IMR-90 (cell line): ENCODE measurements at regions not wholly inside any gene's neighbourhood (a gene's known extent, or its start where the extent isn't known, plus 50 kb on each side); places are given as distances from the start of the nearest gene placed in this dataset.

Experiments used
- ATAC-seq: fragments of 200-7000 bp; cut with Tn5 transposase; 2 replicates; pipeline ENCODE4 v1.9.1; 2020; ENCODE audit warnings: low read depth, mild to moderate bottlenecking, moderate library complexity
- BruUV-seq: library from RNA; stranded (reverse); fragments of 400-500 nt; replicated peaks from 2 replicates; lab custom pipeline; 2021; lab: Mats Ljungman, UMichigan
- CTCF ChIA-PET: fragments of 300-600 bp; formaldehyde crosslinking; extraction: SDS; loops from one replicate; lab custom pipeline; 2021; ENCODE audit warnings: antibody characterized with exemption; lab: Yijun Ruan, JAX
- POLR2A ChIA-PET: fragments of 300-600 bp; sonication (Branson Sonifier 250); formaldehyde crosslinking; loops from one replicate; lab custom pipeline; 2022; ENCODE audit warnings: antibody characterized with exemption; ENCODE audit not compliant: unreplicated experiment; lab: Charles Lee
- DNase-seq: peaks from one replicate; pipeline ENCODE4 v3.0.0; 2013
- H2AFZ ChIP-seq: replicated peaks from 2 replicates; pipeline ENCODE3; 2013; ENCODE audit warnings: low read length, mild to moderate bottlenecking; ENCODE audit not compliant: poor library complexity
- H2AK5ac ChIP-seq: 2 replicates; pipeline ENCODE4 v1.6.1; 2013; ENCODE audit warnings: low read depth, low read length, inconsistent platforms
- H2AK9ac ChIP-seq: replicated peaks from 2 replicates; pipeline ENCODE3; 2013; ENCODE audit warnings: mild to moderate bottlenecking, low read depth, low read length, moderate library complexity; ENCODE audit not compliant: poor library complexity
- H2BK120ac ChIP-seq: 2 replicates; pipeline ENCODE4 v1.6.1; 2013; ENCODE audit warnings: low read depth, low read length, inconsistent platforms
- H2BK15ac ChIP-seq: 3 replicates; pipeline ENCODE4 v1.6.1; 2013; ENCODE audit warnings: low read depth, low read length, inconsistent platforms
- H2BK20ac ChIP-seq: 2 replicates; pipeline ENCODE4 v1.6.1; 2013; ENCODE audit warnings: low read depth, mild to moderate bottlenecking, inconsistent platforms, low read length, moderate library complexity
- H2BK5ac ChIP-seq: 2 replicates; pipeline ENCODE4 v1.6.1; 2013; ENCODE audit warnings: mild to moderate bottlenecking, low read depth, low read length, inconsistent platforms; ENCODE audit not compliant: poor library complexity, severe bottlenecking
- H3K14ac ChIP-seq: replicated peaks from 2 replicates; pipeline ENCODE4 v1.6.1; 2013; ENCODE audit warnings: low read depth, low read length, inconsistent platforms
- H3K18ac ChIP-seq: 2 replicates; pipeline ENCODE4 v1.6.1; 2013; ENCODE audit warnings: low read depth, low read length, control low read depth
- H3K23ac ChIP-seq: 2 replicates; pipeline ENCODE4 v1.6.1; 2013; ENCODE audit warnings: low read depth, low read length, inconsistent platforms
- H3K27ac ChIP-seq: 2 replicates; pipeline ENCODE4 v1.5.1; 2013; ENCODE audit warnings: mild to moderate bottlenecking, control low read depth, low read length; ENCODE audit not compliant: insufficient read depth
- H3K27me3 ChIP-seq: 2 replicates; pipeline ENCODE4 v1.6.1; 2013; ENCODE audit warnings: low read length; ENCODE audit not compliant: control insufficient read depth, insufficient read depth
- H3K36me3 ChIP-seq: 2 replicates; pipeline ENCODE4 v1.6.1; 2013; ENCODE audit warnings: low read length, mixed read lengths; ENCODE audit not compliant: control insufficient read depth, insufficient read depth
- H3K4ac ChIP-seq: 2 replicates; pipeline ENCODE4 v1.6.1; 2013; ENCODE audit warnings: low read depth, low read length, inconsistent platforms
- H3K4me1 ChIP-seq: 2 replicates; pipeline ENCODE4 v1.6.1; 2013; ENCODE audit warnings: low read length, mixed read lengths; ENCODE audit not compliant: control insufficient read depth, insufficient read depth
- H3K4me2 ChIP-seq: 2 replicates; pipeline ENCODE4 v1.6.1; 2013; ENCODE audit warnings: low read depth, mild to moderate bottlenecking, control low read depth, low read length, moderate library complexity
- H3K4me3 ChIP-seq: 2 replicates; pipeline ENCODE4 v1.5.1; 2013; ENCODE audit warnings: low read depth, mild to moderate bottlenecking, control low read depth, low read length, moderate library complexity; ENCODE audit not compliant: insufficient read depth
- H3K56ac ChIP-seq: 2 replicates; pipeline ENCODE4 v1.6.1; 2013; ENCODE audit warnings: low read length, inconsistent platforms; ENCODE audit not compliant: insufficient read depth; ENCODE audit errors: extremely low read depth
- H3K79me1 ChIP-seq, 2 experiments: 2 replicates each; pipeline ENCODE4 v1.6.1; 2013; ENCODE audit warnings: low read length in 2 of 2, inconsistent platforms in 1 of 2, low read depth in 1 of 2
- H3K9ac ChIP-seq: 2 replicates; pipeline ENCODE4 v1.6.1; 2013; ENCODE audit warnings: low read depth, low read length, control low read depth
- H3K9me1 ChIP-seq: 2 replicates; pipeline ENCODE4 v1.6.1; 2013; ENCODE audit warnings: low read length, inconsistent platforms; ENCODE audit not compliant: insufficient read depth
- H3K9me3 ChIP-seq: 2 replicates; pipeline ENCODE4 v1.6.1; 2013; ENCODE audit warnings: low read length; ENCODE audit not compliant: control insufficient read depth, insufficient read depth
- H4K20me1 ChIP-seq: 2 replicates; pipeline ENCODE4 v1.6.1; 2013; ENCODE audit warnings: low read length, inconsistent platforms; ENCODE audit not compliant: insufficient read depth
- H4K5ac ChIP-seq: 2 replicates; pipeline ENCODE4 v1.6.1; 2013; ENCODE audit warnings: mild to moderate bottlenecking, low read depth, low read length, control low read depth
- H4K8ac ChIP-seq, 2 experiments: 2 replicates each; pipeline ENCODE4 v1.6.1; 2013; ENCODE audit warnings: low read depth in 2 of 2, low read length in 2 of 2, control low read depth in 1 of 2, inconsistent platforms in 1 of 2
- H4K91ac ChIP-seq: 2 replicates; pipeline ENCODE4 v1.6.1; 2013; ENCODE audit warnings: low read depth, low read length, inconsistent platforms; ENCODE audit not compliant: insufficient read depth
- BHLHE40 ChIP-seq: fragments of 150-350 bp; IDR thresholded peaks from 2 replicates; pipeline ENCODE4 v1.6.1; 2016; ENCODE audit warnings: mild to moderate bottlenecking, low read depth, low read length
- CEBPB ChIP-seq: IDR thresholded peaks from 2 replicates; pipeline ENCODE4 v1.6.1; 2012; ENCODE audit warnings: low read depth, low read length, improper control_type of control experiment
- CHD1 ChIP-seq: IDR thresholded peaks from 2 replicates; pipeline ENCODE4 v1.6.1; 2012; ENCODE audit warnings: low read depth, low read length, improper control_type of control experiment
- CTCF ChIP-seq: conservative IDR thresholded peaks from 2 replicates; pipeline ENCODE4 v1.5.1; 2012; ENCODE audit warnings: mild to moderate bottlenecking, low read depth, low read length, improper control_type of control experiment
- FOS ChIP-seq: fragments of 150-350 bp; IDR thresholded peaks from 2 replicates; pipeline ENCODE4 v1.6.1; 2016; ENCODE audit warnings: low read depth, low read length
- MAFK ChIP-seq: IDR thresholded peaks from 2 replicates; pipeline ENCODE4 v1.6.1; 2012; ENCODE audit warnings: low read depth, low read length, improper control_type of control experiment
- MAZ ChIP-seq: IDR thresholded peaks from 2 replicates; pipeline ENCODE4 v1.6.1; 2012; ENCODE audit warnings: low read depth, mild to moderate bottlenecking, low read length, improper control_type of control experiment, moderate library complexity, borderline replicate concordance
- MXI1 ChIP-seq: IDR thresholded peaks from 2 replicates; pipeline ENCODE4 v1.6.1; 2012; ENCODE audit warnings: low read depth, mild to moderate bottlenecking, low read length, moderate library complexity, borderline replicate concordance
- POLR2A ChIP-seq: IDR thresholded peaks from 2 replicates; pipeline ENCODE4 v1.6.1; 2012; ENCODE audit warnings: mild to moderate bottlenecking, low read depth, low read length
- RCOR1 ChIP-seq: IDR thresholded peaks from 2 replicates; pipeline ENCODE4 v1.6.1; 2012; ENCODE audit warnings: mild to moderate bottlenecking, low read length, improper control_type of control experiment; ENCODE audit not compliant: insufficient replicate concordance
- RFX5 ChIP-seq: IDR thresholded peaks from 2 replicates; pipeline ENCODE4 v1.8.0; 2012; ENCODE audit warnings: low read depth, mild to moderate bottlenecking, low read length, moderate library complexity
- SMC3 ChIP-seq: fragments of 150-350 bp; IDR thresholded peaks from 2 replicates; pipeline ENCODE4 v1.6.1; 2016; ENCODE audit warnings: low read depth, mild to moderate bottlenecking, antibody characterized with exemption, low read length, moderate library complexity
- USF2 ChIP-seq: fragments of 150-350 bp; IDR thresholded peaks from 2 replicates; pipeline ENCODE4 v1.6.1; 2017; ENCODE audit warnings: mild to moderate bottlenecking, antibody characterized with exemption, low read length, low read depth
- WGBS, 2 experiments: methylation state at CpG; one replicate each; pipeline versions ENCODE4 v1.1.5 to v1.1.7; 2013; ENCODE audit warnings: missing lambda C conversion rate in 2 of 2; ENCODE audit not compliant: insufficient read length in 1 of 2; ENCODE audit errors: extremely low coverage in 2 of 2; 5-methylcytosine and 5-hydroxymethylcytosine counted together
- dilution Hi-C: fragments of 300-500 bp; cut with HindIII; formaldehyde crosslinking; loops from one replicate; pipeline ENCODE4 v1.14.3; 2018; ENCODE audit warnings: low sequenced_read_pairs; ENCODE audit not compliant: unreplicated experiment
- in situ Hi-C: fragments of 300-500 bp; cut with MboI; formaldehyde crosslinking; loops from 3 replicates; pipeline ENCODE4 v1.14.3; 2019; ENCODE audit warnings: low sequenced_read_pairs, inconsistent platforms, mixed read lengths
- intact Hi-C: fragments of 100-400 bp; cut with micrococcal nuclease; formaldehyde crosslinking; loops from 2 replicates; pipeline ENCODE4 v1.10.0; 2022

- TF ChIP-seq CEBPB = peak; percentile 66; the same call in 1 of the 2 replicates
- TF ChIP-seq MXI1 = no peak
These were observed 98.7 kb downstream of the COPS8 start (continued) for GRCh38 chr2:237184192-237184918.

GRCh38 chr2:237184919-237185552 is 99.3 kb downstream of the COPS8 start:
- peak; percentile 41 for DNase-seq
- intact Hi-C loops = no loop called here
- H3K9me3 ChIP-seq = no peaks in the 10 kb centered on the region
- peak overlapping the region; percentile 93 for H3K23ac ChIP-seq
- no peaks in the 10 kb centered on the region for H3K36me3 ChIP-seq
- H3K56ac ChIP-seq = peak overlapping the region; percentile 90
- in situ Hi-C loops = no loop called here
- H2AK9ac ChIP-seq = no peak overlapping the region
- H2AFZ ChIP-seq = no peak overlapping the region
- H3K14ac ChIP-seq = peak overlapping the region; percentile 95
- POLR2A ChIA-PET = interaction anchor here (1.0 to 1.6 kb wide), 5 partner anchors 8 to 95 kb away, joined by 3 to 10 read pairs (median 3); no protein-coding TSS in a partner anchor
- H4K8ac ChIP-seq = peak overlapping the region; percentile 71 to 94
- H2AK5ac ChIP-seq = peak overlapping the region; percentile 92
- CTCF ChIA-PET = interaction anchor here (0.8 to 2.0 kb wide), 6 partner anchors 10 to 386 kb away, joined by 3 to 7 read pairs (median 4); no protein-coding TSS in a partner anchor
- peak overlapping the region; percentile 99 for H2BK20ac ChIP-seq
- peak overlapping the region; percentile 90 for H4K5ac ChIP-seq
- peak overlapping the region; percentile 99 for H2BK120ac ChIP-seq
- H4K91ac ChIP-seq = peak overlapping the region; percentile 100
- 88% methylated on average over 5 of the region's 9 CpGs; no CpG with 5 or more reads in 1 of the 2 experiments for WGBS, 2 experiments
- no peaks in the 10 kb centered on the region for H3K27me3 ChIP-seq
- dilution Hi-C loops = no loop called here
- peak overlapping the region; percentile 88 for H3K18ac ChIP-seq
- H3K27ac ChIP-seq = peak overlapping the region; percentile 93
- peak overlapping the region; percentile 15; the same call in 1 of the 2 replicates for H3K9ac ChIP-seq
- no peak for ATAC-seq
- no peak overlapping the region for H3K4me2 ChIP-seq
- H3K9me1 ChIP-seq = peaks cover 22% of the 10 kb centered on the region
- peak overlapping the region; percentile 94 for H2BK5ac ChIP-seq
- H4K20me1 ChIP-seq = no peaks in the 10 kb centered on the region
- no peak overlapping the region for H3K4me3 ChIP-seq
- peaks cover 24% of the 10 kb centered on the region for H3K4me1 ChIP-seq
- no TSS peak for BruUV-seq
- peak overlapping the region; percentile 100 for H3K4ac ChIP-seq
- peaks cover 29 to 39% of the 10 kb centered on the region in 2 experiments; a peak in 3 of 4 replicates for H3K79me1 ChIP-seq
- peak overlapping the region; percentile 79 for H2BK15ac ChIP-seq
- TF ChIP-seq CHD1 = no peak
- no peak for TF ChIP-seq RCOR1
- TF ChIP-seq USF2 = no peak
- TF ChIP-seq SMC3 = no peak
- TF ChIP-seq MAZ = no peak
- no peak for TF ChIP-seq MAFK
- no peak for TF ChIP-seq FOS
- no peak for TF ChIP-seq CTCF
- TF ChIP-seq BHLHE40 = no peak
- TF ChIP-seq RFX5 = no peak
- no peak for TF ChIP-seq POLR2A
- no peak for TF ChIP-seq CEBPB
